Endothelial cell of umbilical vein (primary cell): ENCODE measurements at regions not wholly inside any gene's neighbourhood (a gene's known extent, or its start where the extent isn't known, plus 50 kb on each side); places are given as distances from the start of the nearest gene placed in this dataset.

Source experiments
- BruUV-seq: library from RNA; stranded (reverse); fragments of 400-500 nt; replicated peaks from 2 replicates; lab custom pipeline; 2021; lab: Mats Ljungman, UMichigan
- CTCF ChIA-PET: fragments of 300-600, 350-600 bp; sonication (Branson Sonifier 250); formaldehyde crosslinking; loops from one replicate; lab custom pipeline; 2021; ENCODE audit warnings: antibody characterized with exemption, inconsistent platforms; lab: Charles Lee
- POLR2A ChIA-PET: fragments of 300-600, 350-600 bp; sonication (Branson Sonifier 250); formaldehyde crosslinking; loops from one replicate; lab custom pipeline; 2021; ENCODE audit warnings: antibody characterized with exemption, inconsistent platforms; lab: Charles Lee
- DNase-seq: peaks from one replicate; pipeline ENCODE4 v3.0.0-alpha.2; 2011; ENCODE audit warnings: low read depth, low spot score
- FAIRE-seq: peaks from 2 replicates; lab custom pipeline; 2011; peaks lifted over from hg19 to GRCh38; lab: Jason Lieb, UNC
- H2AFZ ChIP-seq: 2 replicates; pipeline ENCODE4 v1.6.0; 2012; ENCODE audit warnings: low read depth, low read length, control low read depth, inconsistent platforms
- H3K27ac ChIP-seq: 2 replicates; pipeline ENCODE4 v1.5.1; 2011; ENCODE audit warnings: low read depth, mild to moderate bottlenecking, control low read depth, low read length, moderate library complexity; ENCODE audit not compliant: insufficient read depth
- H3K27me3 ChIP-seq, 2 experiments: 2 replicates each; pipeline versions ENCODE4 v1.6.0 to v1.6.1; 2011; ENCODE audit warnings: low read length in 2 of 2, mixed read lengths in 1 of 2; ENCODE audit not compliant: control insufficient read depth in 2 of 2, insufficient read depth in 2 of 2
- H3K36me3 ChIP-seq, 2 experiments: 2 replicates in 1 of 2; 3 replicates in 1 of 2; pipeline ENCODE4 v1.5.1; 2011; ENCODE audit warnings: low read length in 2 of 2, mild to moderate bottlenecking in 1 of 2, moderate library complexity in 1 of 2; ENCODE audit not compliant: control insufficient read depth in 2 of 2, insufficient read depth in 2 of 2; ENCODE audit errors: extremely low read depth in 1 of 2
- H3K4me1 ChIP-seq: 3 replicates; pipeline ENCODE4 v1.5.1; 2011; ENCODE audit warnings: mild to moderate bottlenecking, low read length; ENCODE audit not compliant: control insufficient read depth, insufficient read depth; ENCODE audit errors: extremely low read depth
- H3K4me2 ChIP-seq: 2 replicates; pipeline ENCODE4 v1.6.1; 2011; ENCODE audit warnings: low read length, control low read depth, mixed read lengths; ENCODE audit not compliant: insufficient read depth
- H3K4me3 ChIP-seq, 3 experiments: fragments of 200-600 bp in 1 of 3; sonication (generic), shearing (Covaris generic) in 1 of 3; replicated peaks in 1 of 3; 2 replicates each; pipeline ENCODE4 v1.5.1; 2011 to 2016; ENCODE audit warnings: control low read depth in 3 of 3, low read length in 3 of 3, mild to moderate bottlenecking in 2 of 3, inconsistent platforms in 1 of 3, low read depth in 1 of 3, moderate library complexity in 1 of 3; ENCODE audit not compliant: insufficient read depth in 1 of 3
- H3K79me2 ChIP-seq: 2 replicates; pipeline ENCODE4 v1.6.0; 2012; ENCODE audit warnings: low read length, inconsistent platforms; ENCODE audit not compliant: control insufficient read depth, insufficient read depth
- H3K9ac ChIP-seq: replicated peaks from 2 replicates; pipeline ENCODE3; 2011; ENCODE audit warnings: low read length, control low read depth; ENCODE audit not compliant: insufficient read depth; ENCODE audit errors: extremely low read depth
- H3K9me1 ChIP-seq: replicated peaks from 3 replicates; pipeline ENCODE4 v1.6.0; 2011; ENCODE audit warnings: mild to moderate bottlenecking, low read length; ENCODE audit not compliant: control insufficient read depth, insufficient read depth; ENCODE audit errors: extremely low read depth
- H3K9me3 ChIP-seq: replicated peaks from 2 replicates; pipeline ENCODE4 v1.5.1; 2012; ENCODE audit warnings: low read length, inconsistent platforms; ENCODE audit not compliant: control insufficient read depth, insufficient read depth
- H4K20me1 ChIP-seq: replicated peaks from 2 replicates; pipeline ENCODE3; 2011; ENCODE audit warnings: mild to moderate bottlenecking, low read length; ENCODE audit not compliant: control insufficient read depth, insufficient read depth; ENCODE audit errors: extremely low read depth
- EZH2 ChIP-seq: IDR thresholded peaks from 2 replicates; pipeline ENCODE4 v1.6.1; 2012; ENCODE audit warnings: borderline replicate concordance, low read depth, mild to moderate bottlenecking, moderate library complexity, low read length, inconsistent platforms; ENCODE audit not compliant: severe bottlenecking
- GATA2 ChIP-seq: IDR thresholded peaks from 2 replicates; pipeline ENCODE4 v1.7.0; 2011; ENCODE audit warnings: low read depth, mild to moderate bottlenecking, moderate library complexity, mixed read lengths, low read length; ENCODE audit not compliant: insufficient read length, insufficient read depth
- JUN ChIP-seq: IDR thresholded peaks from 2 replicates; pipeline ENCODE4 v1.6.1; 2011; ENCODE audit warnings: borderline replicate concordance, low read depth; ENCODE audit not compliant: insufficient read length, insufficient read depth
- MYC ChIP-seq: IDR thresholded peaks from one replicate; pipeline ENCODE4 v1.6.1; 2011; ENCODE audit warnings: mild to moderate bottlenecking, low read depth, low read length
- POLR2A ChIP-seq: IDR thresholded peaks from 2 replicates; pipeline ENCODE4 v1.6.1; 2012; ENCODE audit warnings: low read depth, mild to moderate bottlenecking, control low read depth, low read length
- POLR2AphosphoS5 ChIP-seq: IDR thresholded peaks from 2 replicates; pipeline ENCODE4 v1.6.1; 2012; ENCODE audit warnings: low read depth, mild to moderate bottlenecking, control low read depth, low read length, moderate library complexity; ENCODE audit not compliant: insufficient read depth
- dilution Hi-C: fragments of 300-500 bp; cut with MboI; formaldehyde crosslinking; loops from one replicate; pipeline ENCODE4 v1.15.0; 2019; ENCODE audit warnings: low sequenced_read_pairs; ENCODE audit not compliant: extremely low pct_ligation_motif_present
- intact Hi-C: fragments of 100-400 bp; cut with micrococcal nuclease; formaldehyde crosslinking; loops from one replicate; pipeline ENCODE4 v1.10.0; 2022
- TF ChIP-seq, protein P1 (sequence below), 2 donors: IDR thresholded peaks; 1 replicate in 1 of 2; 2 replicates in 1 of 2; pipeline ENCODE4 v1.5.1; 2011; ENCODE audit warnings: low read length in 2 of 2, mild to moderate bottlenecking in 2 of 2, moderate library complexity in 2 of 2, control low read depth in 1 of 2, inconsistent platforms in 1 of 2, low read depth in 1 of 2; ENCODE audit not compliant: insufficient read depth in 1 of 2; ENCODE audit errors: extremely low read depth in 1 of 2
- TF ChIP-seq, protein P2 (sequence below): IDR thresholded peaks from 2 replicates; pipeline ENCODE4 v1.6.1; 2011; ENCODE audit not compliant: insufficient read depth, insufficient read length

DNA sequence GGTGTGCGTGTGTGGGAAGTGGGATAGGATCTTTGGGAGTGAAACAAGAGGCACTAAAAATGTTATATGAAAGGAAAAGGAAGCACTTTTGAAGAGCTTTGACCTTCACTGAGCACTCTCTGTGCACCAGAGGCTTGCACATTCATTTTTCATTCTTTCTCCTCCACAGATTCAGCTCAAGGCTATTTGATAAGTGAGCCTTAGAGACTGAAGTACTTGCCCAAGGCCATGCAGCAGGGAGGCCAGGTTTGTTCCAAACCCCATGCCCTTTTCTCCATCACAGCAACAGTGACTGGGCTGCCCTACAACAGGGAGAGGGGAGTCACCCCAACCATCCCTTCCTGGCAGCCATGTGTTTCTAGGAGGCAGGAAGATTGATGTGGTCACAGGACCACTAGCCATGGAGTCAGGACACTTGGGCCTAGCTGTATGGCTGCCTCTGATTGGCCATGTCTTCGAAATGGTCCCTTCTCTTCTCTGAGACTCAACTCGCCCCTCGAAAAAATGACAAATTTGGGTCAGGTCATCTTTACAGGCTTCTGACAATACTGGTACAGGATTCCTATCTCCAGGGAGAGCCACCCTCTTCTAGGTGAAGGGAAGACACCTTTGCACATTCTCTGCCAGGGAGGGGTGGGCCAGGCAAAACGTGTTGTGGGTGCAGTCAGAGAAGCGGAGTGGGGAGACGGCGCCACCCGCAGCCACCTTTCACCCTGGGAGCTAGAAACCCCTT lies 123.5 kb upstream of the MYCN start:
- Histone ChIP-seq H3K79me2 (no peaks in the 10 kb centered on the region), H3K36me3 (no peaks in the 10 kb centered on the region), H3K4me3 (no peak overlapping the region), H3K9ac (no peak overlapping the region), H3K4me1 (no peaks in the 10 kb centered on the region), H3K4me2 (no peak overlapping the region), H2AFZ (no peak overlapping the region), H4K20me1 (no peaks in the 10 kb centered on the region), H3K9me3 (no peaks in the 10 kb centered on the region), H3K27me3 (peaks cover 5 to 15% of the 10 kb centered on the region in 2 experiments), H3K9me1 (no peaks in the 10 kb centered on the region), H3K27ac (no peak overlapping the region)
- TF ChIP-seq POLR2AphosphoS5 (no peak), EZH2 (no peak), MYC (no peak), JUN (no peak), POLR2A (no peak), GATA2 (no peak)
- TF ChIP-seq, protein P1, sequence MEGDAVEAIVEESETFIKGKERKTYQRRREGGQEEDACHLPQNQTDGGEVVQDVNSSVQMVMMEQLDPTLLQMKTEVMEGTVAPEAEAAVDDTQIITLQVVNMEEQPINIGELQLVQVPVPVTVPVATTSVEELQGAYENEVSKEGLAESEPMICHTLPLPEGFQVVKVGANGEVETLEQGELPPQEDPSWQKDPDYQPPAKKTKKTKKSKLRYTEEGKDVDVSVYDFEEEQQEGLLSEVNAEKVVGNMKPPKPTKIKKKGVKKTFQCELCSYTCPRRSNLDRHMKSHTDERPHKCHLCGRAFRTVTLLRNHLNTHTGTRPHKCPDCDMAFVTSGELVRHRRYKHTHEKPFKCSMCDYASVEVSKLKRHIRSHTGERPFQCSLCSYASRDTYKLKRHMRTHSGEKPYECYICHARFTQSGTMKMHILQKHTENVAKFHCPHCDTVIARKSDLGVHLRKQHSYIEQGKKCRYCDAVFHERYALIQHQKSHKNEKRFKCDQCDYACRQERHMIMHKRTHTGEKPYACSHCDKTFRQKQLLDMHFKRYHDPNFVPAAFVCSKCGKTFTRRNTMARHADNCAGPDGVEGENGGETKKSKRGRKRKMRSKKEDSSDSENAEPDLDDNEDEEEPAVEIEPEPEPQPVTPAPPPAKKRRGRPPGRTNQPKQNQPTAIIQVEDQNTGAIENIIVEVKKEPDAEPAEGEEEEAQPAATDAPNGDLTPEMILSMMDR (IDR thresholded peaks at IDR 0.05; ENCODE audit: extremely low read depth in 1 of 2, insufficient read depth in 1 of 2, low read depth in 1 of 2, low read length in 2 of 2) = no peak
- TF ChIP-seq, protein P2, sequence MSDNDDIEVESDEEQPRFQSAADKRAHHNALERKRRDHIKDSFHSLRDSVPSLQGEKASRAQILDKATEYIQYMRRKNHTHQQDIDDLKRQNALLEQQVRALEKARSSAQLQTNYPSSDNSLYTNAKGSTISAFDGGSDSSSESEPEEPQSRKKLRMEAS = no peak
- no peak for FAIRE-seq
- no TSS peak for BruUV-seq
- no peak for DNase-seq
- ChIA-PET POLR2A (no interaction called here), CTCF (interaction anchor here (1.3 kb wide), 1 partner anchor 60 kb away, joined by 3 read pairs; no protein-coding TSS in a partner anchor)
- intact Hi-C loops (no loop called here), dilution Hi-C loops (no loop called here)
